ENCODE measurements at regions not wholly inside any gene's neighbourhood (a gene's known extent, or its start where the extent isn't known, plus 50 kb on each side); places are given as distances from the start of the nearest gene placed in this dataset.

DNA sequence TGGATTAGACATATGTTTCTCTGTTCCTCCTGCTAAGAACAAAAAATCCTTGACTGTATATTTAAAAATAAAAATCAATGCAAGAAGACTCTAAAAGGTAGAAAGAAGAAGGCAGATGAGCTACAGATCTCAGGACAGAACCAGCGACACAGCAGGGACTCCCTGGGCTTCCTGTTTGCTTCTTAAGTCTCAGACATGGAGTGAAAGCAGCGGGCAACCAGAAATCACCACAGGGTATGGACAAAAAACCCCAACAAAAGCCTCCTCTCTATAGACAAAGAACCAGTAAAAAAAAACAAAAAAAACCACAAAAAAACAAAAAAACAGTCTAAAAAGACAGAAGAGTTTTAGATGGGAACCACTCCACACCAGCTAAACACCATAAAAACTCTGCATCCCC lies 971.0 kb upstream of the GYPC start:
- H3K4me3 ChIP-seq (ENCODE audit: low read depth in 1 of 3, low read length in 3 of 3) = no peak overlapping the region
- TF ChIP-seq SP1 (IDR thresholded peaks at IDR 0.05) = no peak
- TF ChIP-seq, protein P1, sequence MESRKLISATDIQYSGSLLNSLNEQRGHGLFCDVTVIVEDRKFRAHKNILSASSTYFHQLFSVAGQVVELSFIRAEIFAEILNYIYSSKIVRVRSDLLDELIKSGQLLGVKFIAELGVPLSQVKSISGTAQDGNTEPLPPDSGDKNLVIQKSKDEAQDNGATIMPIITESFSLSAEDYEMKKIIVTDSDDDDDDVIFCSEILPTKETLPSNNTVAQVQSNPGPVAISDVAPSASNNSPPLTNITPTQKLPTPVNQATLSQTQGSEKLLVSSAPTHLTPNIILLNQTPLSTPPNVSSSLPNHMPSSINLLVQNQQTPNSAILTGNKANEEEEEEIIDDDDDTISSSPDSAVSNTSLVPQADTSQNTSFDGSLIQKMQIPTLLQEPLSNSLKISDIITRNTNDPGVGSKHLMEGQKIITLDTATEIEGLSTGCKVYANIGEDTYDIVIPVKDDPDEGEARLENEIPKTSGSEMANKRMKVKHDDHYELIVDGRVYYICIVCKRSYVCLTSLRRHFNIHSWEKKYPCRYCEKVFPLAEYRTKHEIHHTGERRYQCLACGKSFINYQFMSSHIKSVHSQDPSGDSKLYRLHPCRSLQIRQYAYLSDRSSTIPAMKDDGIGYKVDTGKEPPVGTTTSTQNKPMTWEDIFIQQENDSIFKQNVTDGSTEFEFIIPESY (IDR thresholded peaks at IDR 0.05) = no peak
- no peak for TF ChIP-seq EGR1 (IDR thresholded peaks at IDR 0.05; ENCODE audit: low read depth in 2 of 2)
- TF ChIP-seq FOXA2 (IDR thresholded peaks at IDR 0.05) = no peak
- TF ChIP-seq YY1 (IDR thresholded peaks at IDR 0.05) = no peak
- no peak for TF ChIP-seq TAF1 (conservative IDR thresholded peaks at IDR 0.05)
- TF ChIP-seq REST (IDR thresholded peaks at IDR 0.05) = no peak
- TF ChIP-seq, protein P2, sequence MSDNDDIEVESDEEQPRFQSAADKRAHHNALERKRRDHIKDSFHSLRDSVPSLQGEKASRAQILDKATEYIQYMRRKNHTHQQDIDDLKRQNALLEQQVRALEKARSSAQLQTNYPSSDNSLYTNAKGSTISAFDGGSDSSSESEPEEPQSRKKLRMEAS (IDR thresholded peaks at IDR 0.05) = no peak
- TF ChIP-seq, protein P3, sequence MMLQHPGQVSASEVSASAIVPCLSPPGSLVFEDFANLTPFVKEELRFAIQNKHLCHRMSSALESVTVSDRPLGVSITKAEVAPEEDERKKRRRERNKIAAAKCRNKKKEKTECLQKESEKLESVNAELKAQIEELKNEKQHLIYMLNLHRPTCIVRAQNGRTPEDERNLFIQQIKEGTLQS (IDR thresholded peaks at IDR 0.05) = no peak
- no peak for TF ChIP-seq FOXA1 (IDR thresholded peaks at IDR 0.05)
- no peak for TF ChIP-seq HNF4G (IDR thresholded peaks at IDR 0.05)
- TF ChIP-seq RXRA (IDR thresholded peaks at IDR 0.05) = no peak
- TF ChIP-seq RAD21 (IDR thresholded peaks at IDR 0.05) = no peak
- no peaks in the 10 kb centered on the region for H3K36me3 ChIP-seq (ENCODE audit: control insufficient read depth in 4 of 4, insufficient read depth in 3 of 4, low read depth in 1 of 4, low read length in 3 of 4)
- H3K27me3 ChIP-seq (ENCODE audit: control insufficient read depth in 4 of 4, insufficient read depth in 4 of 4, low read length in 3 of 4) = no peaks in the 10 kb centered on the region
- DNase-seq (ENCODE audit: low spot score) = no peak
- no peaks in the 10 kb centered on the region for H3K4me1 ChIP-seq (ENCODE audit: control insufficient read depth in 4 of 4, insufficient read depth in 4 of 4, low read length in 3 of 4)
- no peak overlapping the region for H3K9ac ChIP-seq (ENCODE audit: low read depth in 1 of 2, low read length in 2 of 2)
- no peak overlapping the region for H3K27ac ChIP-seq (ENCODE audit: low read depth in 1 of 2, low read length in 2 of 2)
- H3K9me3 ChIP-seq (ENCODE audit: control insufficient read depth in 4 of 4, low read length in 3 of 4) = no peaks in the 10 kb centered on the region
- WGBS = 55% methylated on average over 2 of the region's 2 CpGs

GRCh38 chr2:125696560-125696959 lies 959.4 kb upstream of the GYPC start:
- Histone ChIP-seq H3K4me3 (ENCODE audit: low read depth in 1 of 3, low read length in 3 of 3) (no peak overlapping the region), H3K4me1 (ENCODE audit: control insufficient read depth in 4 of 4, insufficient read depth in 4 of 4, low read length in 3 of 4) (no peaks in the 10 kb centered on the region), H3K9me3 (ENCODE audit: control insufficient read depth in 4 of 4, low read length in 3 of 4) (no peaks in the 10 kb centered on the region), H3K27me3 (ENCODE audit: control insufficient read depth in 4 of 4, insufficient read depth in 4 of 4, low read length in 3 of 4) (no peaks in the 10 kb centered on the region), H3K27ac (ENCODE audit: low read depth in 1 of 2, low read length in 2 of 2) (no peak overlapping the region), H3K9ac (ENCODE audit: low read depth in 1 of 2, low read length in 2 of 2) (no peak overlapping the region), H3K36me3 (ENCODE audit: control insufficient read depth in 4 of 4, insufficient read depth in 3 of 4, low read depth in 1 of 4, low read length in 3 of 4) (no peaks in the 10 kb centered on the region)
- 53% methylated on average over 2 of the region's 2 CpGs for WGBS
- TF ChIP-seq, protein P3 (IDR thresholded peaks at IDR 0.05) = no peak
- TF ChIP-seq FOXA1 (IDR thresholded peaks at IDR 0.05) = no peak
- DNase-seq (ENCODE audit: low spot score) = no peak

DNA sequence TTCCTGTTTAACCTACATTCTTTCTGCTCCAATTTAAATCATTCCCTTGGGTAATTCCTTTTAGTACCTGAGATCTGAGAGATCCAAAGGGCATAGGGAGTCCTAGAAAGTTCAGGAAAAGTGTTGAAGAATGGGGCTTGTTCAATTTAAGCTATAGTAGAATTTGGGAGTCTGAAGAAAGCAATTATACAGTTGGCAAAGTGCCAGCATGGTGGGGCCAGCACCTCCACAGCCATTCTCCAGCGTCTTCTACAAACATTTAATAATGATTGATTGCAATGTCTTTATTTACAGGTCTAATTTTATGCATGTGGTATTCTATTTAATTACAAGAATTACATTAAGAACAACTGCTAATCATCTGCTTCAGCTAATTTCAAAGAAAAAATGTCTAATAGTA lies 957.7 kb upstream of the GYPC start:
- Histone ChIP-seq H3K4me3 (ENCODE audit: low read depth in 1 of 3, low read length in 3 of 3) (no peak overlapping the region), H3K4me1 (ENCODE audit: control insufficient read depth in 4 of 4, insufficient read depth in 4 of 4, low read length in 3 of 4) (no peaks in the 10 kb centered on the region), H3K36me3 (ENCODE audit: control insufficient read depth in 4 of 4, insufficient read depth in 3 of 4, low read depth in 1 of 4, low read length in 3 of 4) (no peaks in the 10 kb centered on the region), H3K27me3 (ENCODE audit: control insufficient read depth in 4 of 4, insufficient read depth in 4 of 4, low read length in 3 of 4) (no peaks in the 10 kb centered on the region), H3K9ac (ENCODE audit: low read depth in 1 of 2, low read length in 2 of 2) (no peak overlapping the region), H3K9me3 (ENCODE audit: control insufficient read depth in 4 of 4, low read length in 3 of 4) (no peaks in the 10 kb centered on the region), H3K27ac (ENCODE audit: low read depth in 1 of 2, low read length in 2 of 2) (no peak overlapping the region)
- 70% methylated on average over 1 of the region's 1 CpG for WGBS
- TF ChIP-seq, protein P3 (IDR thresholded peaks at IDR 0.05) = no peak
- TF ChIP-seq, protein P2 (IDR thresholded peaks at IDR 0.05) = no peak
- no peak for TF ChIP-seq YY1 (IDR thresholded peaks at IDR 0.05)
- TF ChIP-seq TAF1 (conservative IDR thresholded peaks at IDR 0.05) = no peak
- no peak for TF ChIP-seq GABPA (IDR thresholded peaks at IDR 0.05 in 1 of 2, conservative IDR thresholded peaks at IDR 0.05 in 1 of 2)
- TF ChIP-seq FOXA1 (IDR thresholded peaks at IDR 0.05) = no peak
- TF ChIP-seq RXRA (IDR thresholded peaks at IDR 0.05) = no peak
- no peak for TF ChIP-seq REST (IDR thresholded peaks at IDR 0.05)
- no peak for TF ChIP-seq NR2F2 (IDR thresholded peaks at IDR 0.05)
- no peak for TF ChIP-seq EGR1 (IDR thresholded peaks at IDR 0.05; ENCODE audit: low read depth in 2 of 2)
- TF ChIP-seq HNF4G (IDR thresholded peaks at IDR 0.05) = no peak
- TF ChIP-seq RAD21 (IDR thresholded peaks at IDR 0.05) = no peak
- TF ChIP-seq FOXA2 (IDR thresholded peaks at IDR 0.05) = no peak
- no peak for DNase-seq (ENCODE audit: low spot score)
